Dermis blood vessel endothelial cell (primary cell): ENCODE measurements at regions not wholly inside any gene's neighbourhood (a gene's known extent, or its start where the extent isn't known, plus 50 kb on each side); places are given as distances from the start of the nearest gene placed in this dataset.

Experiments used
- DNase-seq: peaks from one replicate; pipeline ENCODE4 v3.0.0; 2010

DNA sequence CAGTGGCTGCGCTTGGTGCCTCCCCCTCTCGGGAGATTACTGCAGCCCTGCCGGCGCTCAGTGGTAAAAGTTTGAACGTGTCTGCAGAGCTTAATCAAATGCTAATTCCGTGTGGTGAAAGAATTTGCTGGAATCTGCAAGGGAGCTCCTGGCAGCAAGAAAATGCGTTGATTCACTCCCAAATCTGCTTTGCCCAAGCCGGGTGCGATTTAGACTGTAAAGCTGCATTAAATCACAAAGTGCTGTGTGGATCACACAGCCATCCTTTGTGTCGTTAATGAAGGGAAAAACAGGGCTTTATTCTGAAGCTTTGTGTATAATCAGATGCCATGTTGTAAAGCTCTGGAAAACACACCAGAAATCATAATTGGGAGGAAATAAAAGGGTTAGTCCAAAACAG, 444.1 kb downstream of the BCOR start:
- DNase-seq, result no peak

DNA sequence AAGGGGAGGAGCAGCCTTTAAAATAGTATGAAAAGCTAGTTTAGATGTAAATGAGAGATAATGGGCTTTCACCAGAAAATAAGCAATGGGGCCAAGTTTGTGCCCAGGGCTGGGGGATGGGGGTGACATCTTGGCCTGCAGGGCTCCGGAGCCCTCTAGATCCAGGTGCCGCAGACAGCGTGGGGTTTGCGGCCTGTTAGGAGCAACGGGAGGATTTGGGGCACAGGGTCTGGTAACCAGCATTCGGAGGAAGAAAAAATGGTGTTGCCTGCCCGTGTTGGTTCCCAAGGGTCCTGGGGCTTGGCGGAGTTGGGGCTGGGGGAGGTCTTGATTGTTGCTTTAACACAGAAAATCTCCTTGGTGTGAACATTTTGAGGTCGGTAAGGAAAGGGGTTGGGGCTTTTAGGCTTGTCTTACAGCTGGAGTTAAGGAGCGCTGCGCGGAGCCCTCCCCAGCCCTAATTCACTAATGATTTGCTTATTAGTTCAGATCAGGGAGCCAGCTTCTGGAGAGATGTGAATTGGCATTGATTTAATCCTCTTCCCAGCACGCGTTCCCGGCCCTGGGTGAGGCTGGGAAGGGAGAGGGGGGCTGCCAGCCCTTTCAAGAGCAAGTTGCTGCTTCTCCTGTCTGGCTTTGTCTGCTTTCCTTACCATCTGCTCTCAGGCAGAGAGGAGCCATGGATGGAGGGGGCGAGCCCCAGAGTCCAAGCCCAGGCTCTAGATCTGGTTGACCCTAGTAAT, 443.4 kb downstream of the BCOR start:
- no peak for DNase-seq

DNA sequence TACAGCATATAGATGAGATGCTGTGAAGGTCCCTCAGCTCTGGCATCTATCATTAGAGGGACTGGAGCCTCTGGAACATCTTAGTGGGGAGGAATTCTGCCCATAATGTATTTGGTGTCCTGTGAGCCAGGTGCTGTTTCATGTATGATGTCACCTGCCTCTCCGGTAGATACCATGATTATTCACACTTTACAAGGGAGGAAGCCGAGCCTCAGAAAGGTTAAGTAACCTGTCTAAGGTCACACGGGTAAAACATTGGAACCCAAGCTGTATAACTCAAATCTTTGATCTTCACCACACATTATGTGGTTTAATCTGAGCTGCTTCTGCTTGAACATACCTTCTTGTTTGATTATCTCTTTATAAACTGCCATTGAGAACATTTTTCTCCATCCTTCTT, 442.8 kb downstream of the BCOR start:
- no peak for DNase-seq

DNA sequence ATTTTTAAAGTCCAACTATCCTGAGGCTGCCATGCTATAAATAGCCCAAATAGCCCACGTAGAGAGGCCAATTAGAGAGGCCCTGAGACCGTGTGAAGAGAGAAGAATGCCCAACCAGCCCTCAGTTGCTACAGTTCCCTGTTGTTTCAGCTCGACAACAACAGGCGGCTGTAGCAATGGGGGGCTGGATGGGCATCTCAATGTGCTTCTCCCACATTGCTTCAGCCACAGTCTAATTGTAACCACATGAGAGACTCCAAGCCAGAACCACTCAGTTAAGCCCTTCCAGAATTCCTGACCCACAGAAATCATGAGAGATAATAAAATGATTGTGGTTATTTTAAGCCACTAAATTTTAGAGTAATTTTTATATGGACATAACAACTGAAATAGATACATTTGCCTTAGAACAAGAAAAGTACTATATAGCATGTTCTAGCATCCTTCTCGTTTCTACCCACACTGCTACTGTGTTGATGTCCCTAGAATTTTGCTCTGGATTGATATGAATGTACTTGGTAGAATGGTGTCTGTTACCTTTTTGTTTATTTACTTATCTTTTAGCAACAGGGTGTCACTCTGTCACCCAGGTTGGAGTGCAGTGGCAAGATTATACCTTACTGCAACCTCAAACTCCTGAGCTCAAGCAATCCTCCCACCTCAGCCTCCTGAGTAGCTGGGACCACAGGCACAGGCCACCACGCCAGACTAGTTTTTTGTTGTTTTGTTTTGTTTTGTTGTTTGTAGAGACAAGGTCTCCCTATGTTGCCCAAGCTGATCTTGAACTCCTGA, 436.4 kb downstream of the BCOR start:
- DNase-seq, result no peak

DNA sequence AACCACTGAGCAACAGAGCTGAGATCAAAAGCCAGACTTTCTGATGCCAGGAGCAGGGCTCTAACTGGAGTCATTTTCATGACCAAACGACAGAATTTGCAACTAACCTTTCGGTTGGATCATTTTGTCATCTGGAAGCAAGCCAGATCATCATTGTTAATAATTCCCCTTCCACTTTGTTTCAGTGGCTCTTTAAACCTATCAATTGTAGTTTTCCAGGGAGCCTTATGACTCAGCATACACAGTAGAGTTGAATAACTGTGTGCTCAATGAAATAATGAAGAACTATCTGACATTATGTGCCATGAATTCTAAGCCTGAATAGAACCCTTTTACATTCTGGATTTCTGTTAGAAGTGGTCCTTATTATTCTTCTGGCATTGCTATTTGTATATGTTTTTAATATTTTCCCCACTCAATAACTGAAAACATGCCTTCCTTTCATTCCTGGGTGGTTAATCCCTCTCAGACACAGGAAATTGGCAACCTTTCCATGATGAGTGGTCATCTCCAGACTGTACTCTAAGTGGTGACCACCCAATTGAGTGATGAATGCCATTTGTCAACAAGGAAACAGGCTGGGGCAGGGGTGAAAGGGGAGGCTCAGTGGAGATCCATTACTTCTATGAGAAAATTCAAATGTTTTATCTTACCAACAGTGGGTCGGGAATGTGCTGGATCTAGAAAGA, 431.8 kb downstream of the BCOR start:
- peak; percentile 46 for DNase-seq

DNA sequence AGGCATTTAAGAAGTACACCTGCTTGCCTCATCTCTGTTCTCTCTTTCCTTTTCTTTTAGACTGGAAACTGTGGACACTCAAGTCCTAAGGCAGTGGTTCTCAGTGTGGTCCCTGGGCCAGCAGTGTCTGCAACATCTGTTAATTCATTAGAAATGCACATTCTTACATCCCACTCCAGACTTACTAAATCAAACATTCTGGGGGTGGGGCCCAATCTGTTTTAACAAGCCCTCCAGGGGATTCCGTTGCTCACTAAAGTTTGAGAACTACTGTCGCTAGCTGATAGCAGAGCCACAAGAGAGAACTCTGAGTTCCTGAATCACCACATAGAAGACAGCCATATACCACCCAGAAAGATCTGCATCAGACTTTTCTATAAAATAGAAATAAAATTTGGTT, 430.6 kb downstream of the BCOR start:
- DNase-seq, result no peak

DNA sequence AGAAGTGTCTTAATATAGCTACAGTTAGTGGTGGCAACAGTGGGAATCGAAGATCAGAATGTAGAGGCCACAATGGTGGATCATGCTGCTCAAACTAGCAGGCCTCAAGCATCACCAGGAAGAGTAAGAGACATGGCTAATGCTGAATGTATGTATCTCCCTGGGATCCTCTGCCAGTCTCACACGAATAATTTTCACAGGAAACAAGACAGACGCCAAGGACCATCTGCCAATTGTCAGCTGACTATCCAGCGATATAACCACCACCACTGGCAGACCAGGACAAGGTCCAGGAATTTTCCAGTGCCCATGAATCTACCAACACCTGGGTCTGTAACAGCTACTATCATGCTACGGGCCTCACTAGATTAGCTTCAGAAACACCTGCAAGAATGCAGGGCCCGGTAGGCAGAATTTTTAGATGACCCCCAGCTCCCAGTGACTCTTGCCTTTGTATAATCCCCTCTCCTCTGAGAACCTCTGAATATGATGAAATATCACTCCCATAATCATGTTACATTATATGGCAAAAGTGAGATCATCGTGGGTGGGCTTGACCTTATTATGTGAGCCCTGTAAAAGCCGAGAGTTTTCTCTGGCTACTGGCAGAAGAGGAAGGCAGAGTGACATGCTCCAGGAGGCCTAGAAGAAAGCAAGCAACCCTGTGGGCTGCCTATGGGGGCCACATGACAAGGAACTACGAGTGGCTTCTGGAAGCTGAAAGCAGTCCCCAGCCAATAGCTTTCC, 429.8 kb downstream of the BCOR start:
- no peak for DNase-seq

DNA sequence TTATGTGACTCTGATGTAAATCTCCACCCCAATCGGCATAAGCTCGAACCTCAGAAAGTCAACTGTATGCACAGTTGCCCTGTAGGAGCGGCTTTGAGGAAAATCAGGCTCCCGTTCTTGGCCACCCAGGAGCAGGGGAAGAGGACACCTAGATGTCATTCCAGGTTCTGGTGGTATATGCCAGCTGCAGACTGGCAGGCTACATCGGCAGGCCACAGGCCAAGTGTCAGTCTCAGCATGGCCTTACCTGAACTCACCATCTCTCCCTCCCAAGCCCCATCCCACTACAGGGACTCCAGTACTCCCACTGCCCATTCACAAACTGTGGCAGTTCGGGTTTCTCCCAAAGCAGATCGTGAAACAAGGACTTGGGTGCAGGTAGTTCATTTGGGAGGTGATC, 428.1 kb downstream of the BCOR start:
- no peak for DNase-seq

DNA sequence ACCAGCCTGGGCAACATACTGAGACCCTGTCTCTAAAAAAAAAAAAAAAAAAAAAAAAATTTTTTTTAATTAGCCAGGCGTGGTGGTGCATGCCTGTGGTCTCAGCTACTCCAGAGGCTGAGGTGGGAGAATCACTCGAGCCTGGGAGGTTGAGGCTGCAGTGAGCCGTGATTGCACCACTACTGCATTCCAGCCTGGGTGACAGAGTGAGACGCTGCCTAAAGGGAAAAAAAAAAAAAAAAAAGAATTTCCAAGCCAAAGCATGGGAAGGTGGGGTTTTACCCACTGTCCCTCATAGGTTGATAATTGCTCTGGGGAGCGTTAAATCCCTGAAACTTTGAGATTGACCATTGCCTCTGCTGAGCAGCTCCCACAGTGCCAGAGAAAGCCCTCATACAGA, 427.5 kb downstream of the BCOR start:
- no peak for DNase-seq

DNA sequence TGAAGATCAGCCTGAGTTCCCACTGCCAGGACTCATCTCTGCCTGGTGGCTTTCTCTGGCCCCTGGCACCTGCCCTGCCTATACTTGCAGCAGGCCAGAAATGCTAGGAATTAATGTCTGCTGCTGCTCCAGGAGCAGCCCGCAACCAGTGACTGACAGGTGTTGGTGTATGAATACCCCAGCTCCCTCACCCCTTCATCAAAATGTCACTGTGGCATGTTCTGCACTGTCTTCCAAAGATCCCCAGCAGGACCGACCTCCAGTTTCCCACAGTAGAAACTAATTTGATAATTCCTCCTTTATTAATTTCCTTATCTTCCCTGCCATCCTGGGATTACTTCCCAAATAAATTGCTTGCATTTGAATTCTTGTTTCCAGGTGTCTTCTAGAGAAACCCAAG, 425.4 kb downstream of the BCOR start:
- DNase-seq, result no peak

DNA sequence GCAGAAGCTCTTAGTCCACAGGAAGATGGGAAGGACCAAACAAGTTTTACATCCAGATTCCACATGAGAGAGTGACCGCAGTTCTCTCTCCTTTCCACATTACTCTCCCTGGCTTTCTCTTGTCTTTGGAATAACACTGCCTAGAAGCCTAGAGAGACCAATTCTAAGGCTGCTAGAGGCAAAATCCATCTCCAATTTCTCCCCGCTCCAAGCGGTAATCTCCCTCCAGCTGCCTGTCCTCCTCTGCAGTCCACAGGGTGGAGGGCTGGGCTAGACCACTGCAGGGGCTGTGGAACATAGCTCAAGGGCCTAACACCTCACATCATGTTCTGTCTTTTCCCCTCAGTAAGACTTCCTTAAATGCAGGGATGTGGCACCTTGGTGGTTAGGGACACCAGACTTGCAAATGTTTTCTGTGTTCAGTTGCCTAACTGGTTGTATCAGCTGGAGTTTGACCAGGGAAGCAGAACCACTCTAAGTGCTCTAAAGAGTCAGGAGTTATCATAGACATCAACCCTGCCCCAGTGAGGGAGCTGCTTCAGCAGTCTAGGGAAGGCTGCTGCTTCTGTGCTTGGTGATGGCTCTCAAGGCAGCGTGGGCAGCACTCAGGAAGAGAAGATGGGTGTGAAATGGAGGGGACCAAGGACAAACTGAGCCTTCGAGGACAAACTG, 423.1 kb downstream of the BCOR start:
- no peak for DNase-seq

DNA sequence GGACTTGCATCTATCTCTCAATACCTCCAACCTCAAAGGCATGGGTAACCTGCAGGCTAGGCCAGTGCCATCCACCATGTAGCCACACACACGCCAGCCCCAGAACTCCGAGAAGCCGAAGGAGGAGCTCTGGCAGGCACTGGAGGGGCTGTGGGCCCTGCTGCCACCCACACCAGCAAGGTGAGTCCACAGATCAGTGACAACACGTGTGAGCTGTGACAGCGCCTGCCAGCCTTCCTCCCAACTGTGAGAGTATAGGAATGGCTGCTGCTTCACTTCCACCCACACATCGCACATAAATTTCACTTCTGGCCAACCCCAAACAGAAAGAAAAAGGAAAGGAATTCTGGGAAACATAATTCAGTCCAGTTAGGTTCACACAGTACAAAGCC, 422.6 kb downstream of the BCOR start:
- DNase-seq, result no peak

DNA sequence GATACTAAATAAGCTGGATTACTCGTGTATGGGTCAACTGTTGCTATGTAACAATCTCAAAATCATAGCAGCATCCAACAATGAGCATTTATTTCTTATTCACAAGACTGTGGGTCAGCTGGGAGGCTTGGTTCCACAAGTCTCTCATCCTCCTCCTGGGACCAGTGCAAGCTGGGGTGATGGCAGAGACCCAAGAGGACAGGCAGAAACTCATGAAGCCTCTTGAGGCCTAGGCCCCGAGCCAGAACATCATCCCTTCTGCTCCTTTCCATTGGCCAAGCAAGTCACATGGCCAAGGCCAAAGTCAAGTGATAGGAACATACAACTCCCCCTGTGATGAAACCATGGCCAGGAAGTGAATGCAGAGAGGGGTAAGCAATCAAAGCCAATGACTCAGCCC, 422.1 kb downstream of the BCOR start:
- no peak for DNase-seq

DNA sequence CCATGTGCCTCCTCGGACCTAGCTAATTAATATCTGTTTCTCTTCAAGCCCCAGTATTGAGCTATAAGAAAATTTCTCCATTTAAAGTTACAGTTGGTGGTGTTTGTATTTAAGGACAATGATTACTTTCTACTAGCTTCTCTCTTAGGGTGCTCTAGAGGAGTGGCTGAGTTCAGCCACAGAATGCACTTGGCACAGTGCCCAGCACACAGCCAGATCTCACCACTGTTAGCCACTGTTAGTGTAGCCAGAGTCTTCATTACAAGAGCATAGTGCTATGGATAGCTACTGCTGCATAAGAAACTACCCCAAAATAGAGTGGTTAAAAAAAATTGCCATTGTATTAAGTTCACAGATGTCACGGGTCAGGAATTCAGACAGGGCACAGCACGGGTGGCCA, 421.3 kb downstream of the BCOR start:
- DNase-seq, result no peak

DNA sequence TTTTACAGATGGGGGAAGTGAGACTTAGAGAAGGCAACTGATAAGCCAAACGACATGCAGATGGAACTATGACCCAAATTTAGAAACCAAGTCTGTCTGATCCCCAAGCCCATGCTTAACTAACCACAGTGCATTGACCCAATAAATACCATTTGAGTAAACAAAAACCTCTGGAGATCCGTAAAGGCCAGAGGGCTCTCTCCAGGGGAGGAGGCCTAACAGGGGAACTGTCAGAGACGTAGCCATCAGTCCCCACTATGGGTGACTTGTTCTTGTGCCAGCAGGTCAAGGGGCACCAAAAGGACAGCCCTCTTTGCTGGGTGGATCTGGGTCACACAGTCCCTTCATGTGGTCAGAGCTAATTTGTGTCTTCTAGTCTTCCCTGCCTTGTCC, 420.2 kb downstream of the BCOR start:
- no peak for DNase-seq

DNA sequence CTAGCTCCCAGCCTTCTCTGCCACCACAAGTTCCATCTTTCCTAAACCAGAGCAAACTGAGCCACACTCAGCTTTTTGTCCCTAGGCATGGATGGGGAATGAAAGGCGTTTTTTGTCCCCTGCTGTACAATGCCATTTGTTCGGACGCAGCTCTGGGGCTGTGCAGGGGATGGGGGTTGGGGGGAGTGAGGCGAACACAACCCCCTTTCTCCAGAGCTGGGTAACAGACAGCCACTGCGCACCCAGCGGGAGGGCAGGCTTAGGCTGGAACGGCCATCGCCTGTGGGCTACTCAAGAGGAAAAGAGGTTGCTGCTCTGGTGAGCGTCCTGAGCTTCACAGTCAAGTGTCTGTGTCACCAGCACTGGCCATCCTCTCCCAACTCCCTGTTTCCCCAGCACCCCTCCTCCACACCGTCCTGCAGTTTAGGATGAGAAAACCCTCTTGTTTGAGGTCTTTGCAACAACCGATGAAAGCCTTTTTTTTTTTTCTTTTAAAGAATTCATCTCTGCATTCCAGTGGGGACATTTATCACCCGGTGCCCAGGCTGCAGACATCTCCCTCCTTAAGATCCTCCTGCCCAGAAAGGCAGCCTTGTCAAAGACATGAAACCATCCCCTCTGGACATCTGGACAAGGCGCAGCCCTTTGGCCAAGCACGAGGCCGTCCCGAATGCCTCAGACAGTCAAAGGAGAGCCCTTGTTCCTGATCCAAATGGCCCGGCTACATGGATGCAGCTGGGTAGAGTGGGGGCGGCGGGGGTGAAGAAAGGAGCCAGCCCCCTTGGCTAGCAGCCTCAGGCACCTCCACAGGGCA, 419.6 kb downstream of the BCOR start:
- DNase-seq, result no peak

DNA sequence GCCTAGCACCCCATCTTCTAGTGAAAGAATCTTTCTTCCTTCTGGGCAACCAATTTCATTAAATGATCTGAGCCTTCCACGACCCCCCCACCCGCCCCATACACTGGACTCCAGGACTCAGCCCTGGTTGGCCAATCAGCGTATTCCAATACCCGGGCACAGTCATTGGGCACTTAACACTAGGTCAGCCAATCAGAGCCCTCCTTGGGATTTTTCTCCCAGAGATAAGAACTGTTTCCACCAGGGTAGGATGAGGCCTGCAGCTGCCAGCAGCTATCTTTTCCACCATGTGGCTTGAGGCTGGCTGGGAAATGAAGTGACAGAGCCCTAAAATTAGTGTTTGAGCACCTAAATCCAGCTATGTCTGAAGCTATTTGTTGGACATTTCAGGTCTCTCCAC, 418.8 kb downstream of the BCOR start:
- no peak for DNase-seq

DNA sequence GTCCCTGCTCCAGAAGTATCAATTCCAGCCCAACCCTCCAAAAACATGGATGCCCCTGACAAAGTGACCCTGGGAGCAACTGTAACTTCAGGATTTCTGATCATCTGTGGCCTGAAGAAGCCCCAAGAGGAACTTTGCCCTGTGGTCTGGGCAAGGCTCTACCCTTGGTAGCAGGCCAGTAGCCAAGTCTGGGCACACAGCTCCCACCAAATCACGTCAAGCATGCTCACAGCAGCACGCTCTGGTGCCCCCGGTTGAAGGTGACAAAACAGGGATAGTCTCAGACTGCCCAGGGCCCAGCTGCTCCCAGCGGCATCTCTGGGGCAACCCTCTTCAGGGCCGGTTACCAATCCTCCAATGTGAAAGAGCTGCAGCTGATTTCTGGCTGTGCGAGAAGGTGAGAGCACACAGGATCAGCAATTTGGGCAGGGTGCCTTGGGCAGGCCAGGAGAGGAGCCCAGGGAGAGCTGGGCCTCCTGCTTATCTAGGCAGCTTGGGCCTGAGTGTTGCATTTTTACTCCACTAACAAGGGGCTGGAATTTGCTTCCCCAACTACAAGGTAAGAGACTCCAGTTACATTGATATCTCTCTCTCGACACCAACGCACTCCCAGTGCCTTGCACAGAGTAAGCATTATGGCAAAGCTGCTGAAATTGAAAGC, 418.1 kb downstream of the BCOR start:
- DNase-seq, result no peak

DNA sequence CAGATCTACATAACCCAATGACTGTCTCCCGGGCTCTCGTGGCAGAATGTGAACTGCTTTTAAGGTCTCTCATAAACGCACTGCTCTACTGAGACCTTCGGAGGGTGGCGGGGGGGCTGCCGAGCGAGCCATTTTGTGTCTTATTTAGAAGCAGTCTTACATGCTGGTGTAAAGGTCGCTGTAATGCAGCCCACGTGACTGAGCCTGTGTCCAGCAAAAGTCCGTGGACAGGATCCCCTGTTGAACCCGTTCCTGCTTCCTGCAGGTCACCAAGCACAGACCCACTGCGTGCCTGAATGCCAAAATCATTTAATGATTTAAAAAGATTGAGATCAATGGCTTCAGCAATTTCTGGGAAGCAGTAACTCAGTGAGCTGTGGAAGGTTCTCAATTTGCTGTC, 415.9 kb downstream of the BCOR start:
- DNase-seq, result no peak

DNA sequence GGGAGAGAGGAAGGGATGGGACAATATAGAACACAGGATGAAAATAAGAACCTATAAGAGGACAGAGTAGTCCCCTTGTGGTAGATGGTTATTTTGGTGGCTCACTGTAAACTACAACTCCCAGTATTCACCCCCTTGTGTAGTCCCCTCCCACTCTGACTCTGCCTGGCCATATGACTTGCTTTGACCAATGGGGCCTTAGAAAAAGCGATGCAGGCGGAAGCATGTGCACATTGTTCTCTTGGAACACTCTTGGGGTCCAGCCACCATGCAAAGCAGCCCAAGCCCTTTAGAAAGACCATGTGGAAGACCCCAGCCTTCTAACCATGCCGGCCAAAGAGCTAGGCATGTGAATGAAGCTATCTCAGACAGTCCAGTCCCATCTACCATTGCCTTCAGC, 415.0 kb downstream of the BCOR start:
- no peak for DNase-seq

DNA sequence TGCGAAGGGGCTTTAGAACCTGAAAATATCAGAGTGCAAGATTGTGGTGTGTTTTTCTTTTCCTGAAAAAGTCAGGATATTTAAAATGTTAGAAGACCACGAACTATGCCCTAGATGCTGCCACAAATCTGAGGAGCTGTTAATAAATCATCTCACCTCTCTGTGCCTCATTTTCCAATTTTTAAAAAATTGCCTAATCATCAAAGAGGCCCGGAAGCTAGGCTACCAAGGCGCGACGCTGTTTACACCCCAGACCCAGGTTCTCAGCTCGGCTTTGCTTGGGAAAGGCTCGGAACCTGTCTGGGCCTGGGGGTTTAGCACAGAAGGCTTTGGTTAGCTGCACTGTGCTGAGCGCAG, 409.6 kb downstream of the BCOR start:
- DNase-seq, result no peak
